Peyer's patch (tissue), 4 donors: ENCODE measurements at regions not wholly inside any gene's neighbourhood (a gene's known extent, or its start where the extent isn't known, plus 50 kb on each side); places are given as distances from the start of the nearest gene placed in this dataset.

Experiments used
- POLR2A ChIP-seq, 2 donors: fragments of 450-650 bp; IDR thresholded peaks; one replicate each; pipeline ENCODE4 v1.5.1; 2017; ENCODE audit warnings: antibody characterized with exemption in 2 of 2, mild to moderate bottlenecking in 2 of 2, moderate library complexity in 2 of 2
- TF ChIP-seq, protein P1 (sequence below), 6 experiments: fragments of 450-650 bp in 4 of 6; fragments of 200-600 bp in 2 of 6; sonication (generic) in 1 of 6; IDR thresholded peaks; one replicate each; pipeline ENCODE4 v1.5.1; 2017 to 2019; ENCODE audit warnings: antibody characterized with exemption in 6 of 6, mild to moderate bottlenecking in 3 of 6, moderate library complexity in 1 of 6

DNA sequence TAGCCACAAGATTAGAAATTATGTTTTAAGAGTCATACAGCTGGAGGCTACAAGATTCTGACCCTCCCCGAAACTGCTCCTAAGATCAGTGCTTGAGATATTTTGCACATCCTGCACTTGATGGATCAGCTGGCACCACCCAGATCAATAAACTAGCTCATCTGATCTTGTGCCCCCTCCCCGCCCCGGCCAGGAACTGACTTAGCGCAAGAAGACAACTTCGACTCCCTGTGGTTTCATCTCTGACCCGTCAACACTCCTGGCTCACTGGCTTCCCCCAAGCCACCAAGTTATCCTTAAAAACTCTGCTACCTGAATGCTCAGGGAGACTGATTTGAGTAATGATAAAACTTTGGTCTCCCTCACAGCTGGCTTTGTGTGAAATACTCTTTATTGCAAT lies 73.5 kb upstream of the NPSR1 start:
- TF ChIP-seq, protein P1, sequence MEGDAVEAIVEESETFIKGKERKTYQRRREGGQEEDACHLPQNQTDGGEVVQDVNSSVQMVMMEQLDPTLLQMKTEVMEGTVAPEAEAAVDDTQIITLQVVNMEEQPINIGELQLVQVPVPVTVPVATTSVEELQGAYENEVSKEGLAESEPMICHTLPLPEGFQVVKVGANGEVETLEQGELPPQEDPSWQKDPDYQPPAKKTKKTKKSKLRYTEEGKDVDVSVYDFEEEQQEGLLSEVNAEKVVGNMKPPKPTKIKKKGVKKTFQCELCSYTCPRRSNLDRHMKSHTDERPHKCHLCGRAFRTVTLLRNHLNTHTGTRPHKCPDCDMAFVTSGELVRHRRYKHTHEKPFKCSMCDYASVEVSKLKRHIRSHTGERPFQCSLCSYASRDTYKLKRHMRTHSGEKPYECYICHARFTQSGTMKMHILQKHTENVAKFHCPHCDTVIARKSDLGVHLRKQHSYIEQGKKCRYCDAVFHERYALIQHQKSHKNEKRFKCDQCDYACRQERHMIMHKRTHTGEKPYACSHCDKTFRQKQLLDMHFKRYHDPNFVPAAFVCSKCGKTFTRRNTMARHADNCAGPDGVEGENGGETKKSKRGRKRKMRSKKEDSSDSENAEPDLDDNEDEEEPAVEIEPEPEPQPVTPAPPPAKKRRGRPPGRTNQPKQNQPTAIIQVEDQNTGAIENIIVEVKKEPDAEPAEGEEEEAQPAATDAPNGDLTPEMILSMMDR (IDR thresholded peaks at IDR 0.05): no peak
- TF ChIP-seq POLR2A (IDR thresholded peaks at IDR 0.05): no peak
